Right atrium auricular region (tissue), 2 donors: ENCODE measurements at regions not wholly inside any gene's neighbourhood (a gene's known extent, or its start where the extent isn't known, plus 50 kb on each side); places are given as distances from the start of the nearest gene placed in this dataset.

ENCODE experiments used
- DNase-seq: peaks from one replicate; pipeline ENCODE4 v3.0.0-alpha.2; 2019; ENCODE audit warnings: low spot score
- H3K27ac ChIP-seq, 2 donors: fragments of 200-600 bp; sonication (generic); 1 replicate in 1 of 2; 2 replicates in 1 of 2; pipeline ENCODE4 v1.5.1; 2016 to 2019
- H3K27me3 ChIP-seq, 2 donors: fragments of 200-600 bp; sonication (generic); one replicate each; pipeline versions ENCODE4 v1.5.1 to v1.6.0; 2017 to 2019
- H3K36me3 ChIP-seq: fragments of 200-600 bp; sonication (generic); one replicate; pipeline ENCODE4 v1.5.1; 2016
- H3K4me1 ChIP-seq, 2 donors: fragments of 200-600 bp; sonication (generic); one replicate each; pipeline versions ENCODE4 v1.5.1 to v1.6.0; 2017 to 2019
- H3K4me3 ChIP-seq, 2 donors: fragments of 200-600 bp; sonication (generic); 1 replicate in 1 of 2; 2 replicates in 1 of 2; pipeline ENCODE4 v1.5.1; 2017 to 2019; ENCODE audit warnings: mild to moderate bottlenecking in 1 of 2, moderate library complexity in 1 of 2
- H3K9me3 ChIP-seq, 2 donors: fragments of 200-600 bp; sonication (generic); one replicate each; pipeline ENCODE4 v1.5.1; 2019
- CTCF ChIP-seq, 2 donors: fragments of 200-600 bp; sonication (generic); IDR thresholded peaks; one replicate each; pipeline ENCODE4 v1.5.1; 2019; ENCODE audit warnings: antibody characterized with exemption in 2 of 2

- no peak for DNase-seq
- TF ChIP-seq CTCF (IDR thresholded peaks at IDR 0.05), result no peak
- Histone ChIP-seq H3K36me3 (no peaks in the 10 kb centered on the region), H3K27ac (no peak overlapping the region), H3K4me1 (no peaks in the 10 kb centered on the region), H3K9me3 (peaks cover 0 to 5% of the 10 kb centered on the region in 2 donors), H3K27me3 (no peaks in the 10 kb centered on the region), H3K4me3 (no peak overlapping the region)
Measured at GRCh38 chr9:31135567-31135966, 1248.9 kb upstream of the ACO1 start.

- H3K4me1 ChIP-seq, result no peaks in the 10 kb centered on the region
- H3K27ac ChIP-seq, result no peak overlapping the region
- H3K27me3 ChIP-seq, result no peaks in the 10 kb centered on the region
- DNase-seq, result no peak
- no peaks in the 10 kb centered on the region for H3K9me3 ChIP-seq
- no peak overlapping the region for H3K4me3 ChIP-seq
- no peaks in the 10 kb centered on the region for H3K36me3 ChIP-seq
- TF ChIP-seq CTCF (IDR thresholded peaks at IDR 0.05), result no peak
Measured at GRCh38 chr9:31136524-31136923, 1247.9 kb upstream of the ACO1 start.

GRCh38 chr9:31137176-31138160 lies 1247.0 kb upstream of the ACO1 start:
- Histone ChIP-seq H3K9me3 (no peaks in the 10 kb centered on the region), H3K36me3 (no peaks in the 10 kb centered on the region), H3K27me3 (no peaks in the 10 kb centered on the region), H3K4me1 (no peaks in the 10 kb centered on the region), H3K4me3 (no peak overlapping the region), H3K27ac (no peak overlapping the region)
- DNase-seq, result no peak
- no peak for TF ChIP-seq CTCF (IDR thresholded peaks at IDR 0.05)

GRCh38 chr9:31140316-31140715 lies 1244.1 kb upstream of the ACO1 start:
- TF ChIP-seq CTCF (IDR thresholded peaks at IDR 0.05), result no peak
- Histone ChIP-seq H3K4me1 (no peaks in the 10 kb centered on the region), H3K36me3 (no peaks in the 10 kb centered on the region), H3K27me3 (no peaks in the 10 kb centered on the region), H3K4me3 (no peak overlapping the region), H3K9me3 (no peaks in the 10 kb centered on the region), H3K27ac (no peak overlapping the region)
- no peak for DNase-seq

GRCh38 chr9:31142456-31142855 lies 1242.0 kb upstream of the ACO1 start:
- Histone ChIP-seq H3K4me1 (no peaks in the 10 kb centered on the region), H3K4me3 (no peak overlapping the region), H3K27me3 (no peaks in the 10 kb centered on the region), H3K36me3 (no peaks in the 10 kb centered on the region), H3K9me3 (no peaks in the 10 kb centered on the region), H3K27ac (no peak overlapping the region)
- TF ChIP-seq CTCF (IDR thresholded peaks at IDR 0.05), result no peak
- no peak for DNase-seq
